Fibroblast of villous mesenchyme (primary cell): ENCODE measurements at regions not wholly inside any gene's neighbourhood (a gene's known extent, or its start where the extent isn't known, plus 50 kb on each side); places are given as distances from the start of the nearest gene placed in this dataset.

Source experiments
- DNase-seq: peaks from one replicate; pipeline ENCODE4 v3.0.0-alpha.2; 2010; ENCODE audit warnings: low read depth
- H3K4me3 ChIP-seq: 2 replicates; pipeline ENCODE4 v1.5.1; 2011; ENCODE audit warnings: low read depth, mild to moderate bottlenecking, low read length
- TF ChIP-seq, protein P1 (sequence below): IDR thresholded peaks from 2 replicates; pipeline ENCODE4 v1.5.1; 2012; ENCODE audit warnings: low read depth, mild to moderate bottlenecking, low read length; ENCODE audit not compliant: insufficient read depth

GRCh38 chr2:37489041-37489456 lies 144.6 kb downstream of the QPCT start:
- no peak overlapping the region for H3K4me3 ChIP-seq
- TF ChIP-seq, protein P1, sequence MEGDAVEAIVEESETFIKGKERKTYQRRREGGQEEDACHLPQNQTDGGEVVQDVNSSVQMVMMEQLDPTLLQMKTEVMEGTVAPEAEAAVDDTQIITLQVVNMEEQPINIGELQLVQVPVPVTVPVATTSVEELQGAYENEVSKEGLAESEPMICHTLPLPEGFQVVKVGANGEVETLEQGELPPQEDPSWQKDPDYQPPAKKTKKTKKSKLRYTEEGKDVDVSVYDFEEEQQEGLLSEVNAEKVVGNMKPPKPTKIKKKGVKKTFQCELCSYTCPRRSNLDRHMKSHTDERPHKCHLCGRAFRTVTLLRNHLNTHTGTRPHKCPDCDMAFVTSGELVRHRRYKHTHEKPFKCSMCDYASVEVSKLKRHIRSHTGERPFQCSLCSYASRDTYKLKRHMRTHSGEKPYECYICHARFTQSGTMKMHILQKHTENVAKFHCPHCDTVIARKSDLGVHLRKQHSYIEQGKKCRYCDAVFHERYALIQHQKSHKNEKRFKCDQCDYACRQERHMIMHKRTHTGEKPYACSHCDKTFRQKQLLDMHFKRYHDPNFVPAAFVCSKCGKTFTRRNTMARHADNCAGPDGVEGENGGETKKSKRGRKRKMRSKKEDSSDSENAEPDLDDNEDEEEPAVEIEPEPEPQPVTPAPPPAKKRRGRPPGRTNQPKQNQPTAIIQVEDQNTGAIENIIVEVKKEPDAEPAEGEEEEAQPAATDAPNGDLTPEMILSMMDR, result no peak
- no peak for DNase-seq

- no peak overlapping the region for H3K4me3 ChIP-seq
- DNase-seq, result no peak
- TF ChIP-seq, protein P1, result no peak
Measured at GRCh38 chr2:37489536-37489935, 145.1 kb downstream of the QPCT start.

- H3K4me3 ChIP-seq, result no peak overlapping the region
- no peak for DNase-seq
- TF ChIP-seq, protein P1, result no peak
Measured at GRCh38 chr2:37493425-37493824, 149.0 kb downstream of the QPCT start.

GRCh38 chr2:37499113-37499512 lies 154.7 kb downstream of the QPCT start:
- TF ChIP-seq, protein P1, result no peak
- DNase-seq, result no peak
- H3K4me3 ChIP-seq, result no peak overlapping the region

- DNase-seq, result peak; percentile 55
- no peak overlapping the region for H3K4me3 ChIP-seq
- TF ChIP-seq, protein P1, result no peak
Measured at GRCh38 chr2:37500031-37500430, 155.6 kb downstream of the QPCT start.

DNA sequence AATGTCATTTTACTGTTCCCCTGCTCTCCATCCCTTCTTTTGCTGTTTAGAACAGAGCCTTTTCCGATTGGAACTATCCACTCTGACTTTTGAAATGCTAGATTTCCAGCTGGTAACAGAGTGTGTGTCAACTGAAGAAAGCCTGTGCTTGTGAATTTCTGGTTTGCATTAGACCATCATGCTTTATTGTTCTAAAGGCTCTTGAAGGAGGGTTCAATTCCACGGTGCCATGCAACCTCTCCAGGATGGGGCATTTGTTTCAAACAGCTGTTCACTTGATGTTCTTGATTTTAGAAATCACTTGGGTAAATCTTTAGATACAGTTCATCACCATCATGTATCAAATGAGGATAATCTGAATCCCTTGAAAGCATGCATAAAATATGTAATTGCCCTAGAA lies 156.7 kb downstream of the QPCT start:
- TF ChIP-seq, protein P1, result no peak
- DNase-seq, result no peak
- no peak overlapping the region for H3K4me3 ChIP-seq

GRCh38 chr2:37506407-37507050 lies 162.1 kb downstream of the QPCT start:
- H3K4me3 ChIP-seq, result no peak overlapping the region
- TF ChIP-seq, protein P1, result no peak
- DNase-seq, result peak; percentile 66
